Prostate gland (tissue), 2 donors: ENCODE measurements at regions not wholly inside any gene's neighbourhood (a gene's known extent, or its start where the extent isn't known, plus 50 kb on each side); places are given as distances from the start of the nearest gene placed in this dataset.

Source experiments
- DNase-seq: peaks from one replicate; pipeline ENCODE4 v3.0.0-alpha.2; 2019; ENCODE audit warnings: low spot score
- H3K27ac ChIP-seq, 2 donors: fragments of 200-600 bp; sonication (generic); 2 replicates each; pipeline ENCODE4 v1.5.1; 2017 to 2019
- H3K27me3 ChIP-seq: fragments of 200-600 bp; sonication (generic); replicated peaks from 2 replicates; pipeline ENCODE4 v1.5.1; 2019; ENCODE audit not compliant: insufficient read depth
- H3K36me3 ChIP-seq, 2 donors: fragments of 200-600 bp; sonication (generic); 1 replicate in 1 of 2; 2 replicates in 1 of 2; pipeline versions ENCODE4 v1.5.1 to v1.8.1; 2017 to 2019
- H3K4me1 ChIP-seq: fragments of 200-600 bp; sonication (generic); replicated peaks from 2 replicates; pipeline ENCODE4 v1.5.1; 2019
- H3K4me3 ChIP-seq, 2 donors: fragments of 200-600 bp; sonication (generic); 2 replicates each; pipeline ENCODE4 v1.5.1; 2017 to 2019
- H3K9me3 ChIP-seq: fragments of 200-600 bp; sonication (generic); 2 replicates; pipeline ENCODE4 v1.5.1; 2017
- POLR2A ChIP-seq: fragments of 450-650 bp; IDR thresholded peaks from one replicate; pipeline ENCODE4 v1.6.1; 2016; ENCODE audit warnings: antibody characterized with exemption, mild to moderate bottlenecking
- POLR2AphosphoS5 ChIP-seq: sonication (generic); formaldehyde crosslinking; IDR thresholded peaks from one replicate; pipeline ENCODE4 v1.6.1; 2017; ENCODE audit warnings: antibody characterized with exemption
- WGBS: methylation state at CpG from one replicate; pipeline ENCODE4 v1.1.5; 2018; 5-methylcytosine and 5-hydroxymethylcytosine counted together
- intact Hi-C: fragments of 100-400 bp; cut with DNase I; formaldehyde crosslinking; loops from one replicate; pipeline ENCODE4 v1.14.2; 2022
- TF ChIP-seq, protein P1 (sequence below), 4 experiments: fragments of 200-600 bp in 2 of 4; fragments of 450-650 bp in 2 of 4; sonication (generic) in 2 of 4; IDR thresholded peaks; 1 replicate in 3 of 4; 2 replicates in 1 of 4; pipeline ENCODE4 v1.5.1; 2016 to 2019; ENCODE audit warnings: antibody characterized with exemption in 4 of 4, mild to moderate bottlenecking in 2 of 4, moderate library complexity in 2 of 4

GRCh38 chr12:23128462-23128861, 503.5 kb downstream of the ETNK1 start:
- intact Hi-C loops, result no loop called here
- 51% methylated on average over 2 of the region's 2 CpGs for WGBS
- TF ChIP-seq, protein P1, sequence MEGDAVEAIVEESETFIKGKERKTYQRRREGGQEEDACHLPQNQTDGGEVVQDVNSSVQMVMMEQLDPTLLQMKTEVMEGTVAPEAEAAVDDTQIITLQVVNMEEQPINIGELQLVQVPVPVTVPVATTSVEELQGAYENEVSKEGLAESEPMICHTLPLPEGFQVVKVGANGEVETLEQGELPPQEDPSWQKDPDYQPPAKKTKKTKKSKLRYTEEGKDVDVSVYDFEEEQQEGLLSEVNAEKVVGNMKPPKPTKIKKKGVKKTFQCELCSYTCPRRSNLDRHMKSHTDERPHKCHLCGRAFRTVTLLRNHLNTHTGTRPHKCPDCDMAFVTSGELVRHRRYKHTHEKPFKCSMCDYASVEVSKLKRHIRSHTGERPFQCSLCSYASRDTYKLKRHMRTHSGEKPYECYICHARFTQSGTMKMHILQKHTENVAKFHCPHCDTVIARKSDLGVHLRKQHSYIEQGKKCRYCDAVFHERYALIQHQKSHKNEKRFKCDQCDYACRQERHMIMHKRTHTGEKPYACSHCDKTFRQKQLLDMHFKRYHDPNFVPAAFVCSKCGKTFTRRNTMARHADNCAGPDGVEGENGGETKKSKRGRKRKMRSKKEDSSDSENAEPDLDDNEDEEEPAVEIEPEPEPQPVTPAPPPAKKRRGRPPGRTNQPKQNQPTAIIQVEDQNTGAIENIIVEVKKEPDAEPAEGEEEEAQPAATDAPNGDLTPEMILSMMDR (IDR thresholded peaks at IDR 0.05), result no peak
- TF ChIP-seq POLR2AphosphoS5 (no peak), POLR2A (no peak)

DNA sequence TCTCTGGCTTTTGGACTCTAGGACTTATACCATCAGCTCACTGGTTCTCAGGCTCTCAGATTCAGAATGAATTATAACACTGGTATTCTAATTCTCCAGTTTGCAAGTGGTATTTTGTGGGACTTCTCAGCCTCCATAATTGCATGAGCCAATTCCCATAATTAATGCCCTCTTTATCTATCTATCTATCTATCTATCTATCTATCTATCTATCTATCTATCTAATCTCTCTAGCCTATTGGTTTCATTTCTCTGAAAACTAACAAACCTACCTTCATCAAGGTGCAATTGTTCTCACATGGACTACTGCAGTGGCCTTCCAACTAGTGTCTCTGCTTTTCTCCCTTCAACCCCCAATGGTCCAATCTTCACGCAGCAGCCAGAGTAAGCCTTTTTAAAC, 507.4 kb downstream of the ETNK1 start:
- no peak for TF ChIP-seq POLR2A
- TF ChIP-seq, protein P1 (IDR thresholded peaks at IDR 0.05), result no peak
- no peak for TF ChIP-seq POLR2AphosphoS5
- H3K4me1 ChIP-seq, result no peaks in the 10 kb centered on the region
- DNase-seq, result no peak
- WGBS, result 97% methylated on average over 1 of the region's 1 CpG
- no peaks in the 10 kb centered on the region for H3K9me3 ChIP-seq
- H3K27me3 ChIP-seq, result no peaks in the 10 kb centered on the region
- intact Hi-C loops, result no loop called here
- H3K36me3 ChIP-seq, result no peaks in the 10 kb centered on the region
- no peak overlapping the region for H3K27ac ChIP-seq
- no peak overlapping the region for H3K4me3 ChIP-seq

More at GRCh38 chr12:23128462-23128861, 503.5 kb downstream of the ETNK1 start:
- H3K27me3 ChIP-seq, result no peaks in the 10 kb centered on the region
- no peaks in the 10 kb centered on the region for H3K4me1 ChIP-seq
- no peaks in the 10 kb centered on the region for H3K36me3 ChIP-seq
- H3K27ac ChIP-seq, result no peak overlapping the region
- no peaks in the 10 kb centered on the region for H3K9me3 ChIP-seq
- H3K4me3 ChIP-seq, result no peak overlapping the region
- DNase-seq, result no peak

DNA sequence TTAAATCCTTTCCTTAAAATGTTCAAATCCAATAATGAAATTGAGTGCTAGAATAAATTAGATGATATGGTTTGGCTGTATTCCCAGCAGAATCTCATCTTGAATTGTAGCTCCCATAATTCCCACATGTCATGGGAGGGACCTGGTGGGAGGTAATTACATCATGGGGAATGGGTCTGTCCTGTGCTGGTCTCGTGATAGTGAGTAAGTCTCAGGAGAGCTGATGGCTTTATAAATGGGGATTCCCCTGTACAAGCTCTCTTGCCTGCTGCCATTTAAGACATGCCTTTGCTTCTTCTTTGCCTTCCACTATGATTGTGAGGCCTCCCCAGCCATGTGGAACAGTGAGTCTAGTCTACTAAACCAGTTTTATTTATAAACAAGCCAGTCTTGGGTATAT, 508.5 kb downstream of the ETNK1 start:
- Histone ChIP-seq H3K4me1 (no peaks in the 10 kb centered on the region), H3K27me3 (no peaks in the 10 kb centered on the region), H3K9me3 (no peaks in the 10 kb centered on the region), H3K36me3 (no peaks in the 10 kb centered on the region), H3K4me3 (no peak overlapping the region), H3K27ac (no peak overlapping the region)
- 73% methylated on average over 1 of the region's 1 CpG for WGBS
- intact Hi-C loops, result no loop called here
- TF ChIP-seq, protein P1 (IDR thresholded peaks at IDR 0.05), result no peak
- TF ChIP-seq POLR2AphosphoS5 (no peak), POLR2A (no peak)
- DNase-seq, result no peak

DNA sequence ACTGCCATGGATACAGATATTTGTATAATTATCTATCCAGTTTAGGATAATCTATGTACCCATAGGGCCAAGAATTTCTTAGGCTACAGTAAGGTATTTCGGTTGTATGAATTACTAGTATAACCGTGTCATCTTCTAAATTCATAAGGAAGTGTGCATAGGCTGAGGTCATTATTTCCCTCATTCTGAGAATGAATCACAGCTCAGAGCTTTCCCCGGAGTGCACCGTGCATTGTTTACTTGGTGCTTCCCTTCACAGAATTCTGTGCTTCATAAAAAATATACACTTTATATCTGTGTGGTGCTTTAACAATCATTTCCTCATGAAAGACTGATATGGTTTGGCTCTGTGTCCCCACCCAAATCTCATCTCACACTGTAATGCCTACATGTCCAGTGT, 514.1 kb downstream of the ETNK1 start:
- no peak for DNase-seq
- no peaks in the 10 kb centered on the region for H3K4me1 ChIP-seq
- 74% methylated on average over 4 of the region's 4 CpGs for WGBS
- H3K27me3 ChIP-seq, result no peaks in the 10 kb centered on the region
- no peaks in the 10 kb centered on the region for H3K36me3 ChIP-seq
- no peak overlapping the region for H3K27ac ChIP-seq
- no peak for TF ChIP-seq POLR2AphosphoS5
- TF ChIP-seq, protein P1 (IDR thresholded peaks at IDR 0.05), result no peak
- no peak for TF ChIP-seq POLR2A
- no peaks in the 10 kb centered on the region for H3K9me3 ChIP-seq
- intact Hi-C loops, result no loop called here
- no peak overlapping the region for H3K4me3 ChIP-seq

- TF ChIP-seq POLR2A (no peak), POLR2AphosphoS5 (no peak)
- TF ChIP-seq, protein P1 (IDR thresholded peaks at IDR 0.05), result no peak
- intact Hi-C loops, result no loop called here
- H3K4me3 ChIP-seq, result no peak overlapping the region
- no peaks in the 10 kb centered on the region for H3K27me3 ChIP-seq
- no peak overlapping the region for H3K27ac ChIP-seq
- H3K36me3 ChIP-seq, result no peaks in the 10 kb centered on the region
- no peaks in the 10 kb centered on the region for H3K4me1 ChIP-seq
- no peaks in the 10 kb centered on the region for H3K9me3 ChIP-seq
- no peak for DNase-seq
These were observed 515.7 kb downstream of the ETNK1 start for GRCh38 chr12:23140710-23141109.
